GM12873 (cell line): ENCODE measurements at regions not wholly inside any gene's neighbourhood (a gene's known extent, or its start where the extent isn't known, plus 50 kb on each side); places are given as distances from the start of the nearest gene placed in this dataset.

Experiments
- CTCF ChIP-seq: IDR thresholded peaks from 2 replicates; pipeline ENCODE4 v1.5.1; 2012; ENCODE audit warnings: low read depth, mild to moderate bottlenecking, moderate library complexity, low read length, control low read depth; ENCODE audit not compliant: insufficient read depth; ENCODE audit errors: missing control alignments

- no peak for TF ChIP-seq CTCF
Observed at GRCh38 chr6:21305893-21306332, 287.6 kb upstream of the SOX4 start.

- no peak for TF ChIP-seq CTCF
Observed at GRCh38 chr6:21306546-21306945, 287.0 kb upstream of the SOX4 start.

- no peak for TF ChIP-seq CTCF
Observed at GRCh38 chr6:21309807-21310221, 283.7 kb upstream of the SOX4 start.

- no peak for TF ChIP-seq CTCF
Observed at GRCh38 chr6:21310568-21311140, 282.9 kb upstream of the SOX4 start.

- TF ChIP-seq CTCF: no peak
Observed at GRCh38 chr6:21312118-21312517, 281.4 kb upstream of the SOX4 start.

- no peak for TF ChIP-seq CTCF
Observed at GRCh38 chr6:21317642-21318041, 275.9 kb upstream of the SOX4 start.

GRCh38 chr6:21321076-21321475 lies 272.5 kb upstream of the SOX4 start:
- TF ChIP-seq CTCF: no peak

GRCh38 chr6:21321531-21321930 lies 272.0 kb upstream of the SOX4 start:
- no peak for TF ChIP-seq CTCF
